Parathyroid adenoma (tissue), 2 donors: ENCODE measurements at regions not wholly inside any gene's neighbourhood (a gene's known extent, or its start where the extent isn't known, plus 50 kb on each side); places are given as distances from the start of the nearest gene placed in this dataset.

ENCODE experiments used
- H2AFZ ChIP-seq: fragments of 300-600 bp; sonication (generic); one replicate; pipeline ENCODE4 v1.7.0; 2017; ENCODE audit warnings: antibody characterized with exemption, mild to moderate bottlenecking
- H3K27ac ChIP-seq: fragments of 300-600 bp; sonication (generic); one replicate; pipeline ENCODE4 v1.7.0; 2017
- H3K27me3 ChIP-seq: fragments of 300-600 bp; sonication (generic); one replicate; pipeline ENCODE4 v1.7.0; 2017; ENCODE audit warnings: low read length; ENCODE audit not compliant: control insufficient read depth, insufficient read depth
- H3K36me3 ChIP-seq: fragments of 300-600 bp; sonication (generic); one replicate; pipeline ENCODE4 v1.7.0; 2017; ENCODE audit warnings: low read length; ENCODE audit not compliant: control insufficient read depth, insufficient read depth
- H3K4me1 ChIP-seq: fragments of 300-600 bp; sonication (generic); one replicate; pipeline ENCODE4 v1.7.0; 2017; ENCODE audit warnings: control low read depth
- H3K4me2 ChIP-seq: fragments of 300-600 bp; sonication (generic); one replicate; pipeline ENCODE4 v1.7.0; 2017; ENCODE audit warnings: low read length
- H3K4me3 ChIP-seq: fragments of 300-600 bp; sonication (generic); one replicate; pipeline ENCODE4 v1.7.0; 2017; ENCODE audit warnings: low read depth, low read length
- H3K79me2 ChIP-seq: fragments of 300-600 bp; sonication (generic); one replicate; pipeline ENCODE4 v1.7.0; 2017; ENCODE audit warnings: control low read depth
- H3K9ac ChIP-seq: fragments of 300-600 bp; sonication (generic); one replicate; pipeline ENCODE4 v1.7.0; 2017; ENCODE audit warnings: mild to moderate bottlenecking
- H3K9me3 ChIP-seq: fragments of 300-600 bp; sonication (generic); one replicate; pipeline ENCODE4 v1.7.0; 2017; ENCODE audit warnings: low read length; ENCODE audit not compliant: control insufficient read depth
- TF ChIP-seq, protein P1 (sequence below): fragments of 300-600 bp; sonication (generic); IDR thresholded peaks from one replicate; pipeline ENCODE4 v1.7.0; 2017; ENCODE audit warnings: antibody characterized with exemption, mild to moderate bottlenecking
- donor health status: primary hyperparathyroidism.

- Histone ChIP-seq H3K4me3 (no peak overlapping the region), H2AFZ (no peak overlapping the region), H3K4me1 (no peaks in the 10 kb centered on the region), H3K27ac (no peak overlapping the region), H3K4me2 (no peak overlapping the region), H3K79me2 (no peaks in the 10 kb centered on the region), H3K27me3 (no peaks in the 10 kb centered on the region), H3K9me3 (no peaks in the 10 kb centered on the region), H3K36me3 (no peaks in the 10 kb centered on the region), H3K9ac (no peak overlapping the region)
- TF ChIP-seq, protein P1, sequence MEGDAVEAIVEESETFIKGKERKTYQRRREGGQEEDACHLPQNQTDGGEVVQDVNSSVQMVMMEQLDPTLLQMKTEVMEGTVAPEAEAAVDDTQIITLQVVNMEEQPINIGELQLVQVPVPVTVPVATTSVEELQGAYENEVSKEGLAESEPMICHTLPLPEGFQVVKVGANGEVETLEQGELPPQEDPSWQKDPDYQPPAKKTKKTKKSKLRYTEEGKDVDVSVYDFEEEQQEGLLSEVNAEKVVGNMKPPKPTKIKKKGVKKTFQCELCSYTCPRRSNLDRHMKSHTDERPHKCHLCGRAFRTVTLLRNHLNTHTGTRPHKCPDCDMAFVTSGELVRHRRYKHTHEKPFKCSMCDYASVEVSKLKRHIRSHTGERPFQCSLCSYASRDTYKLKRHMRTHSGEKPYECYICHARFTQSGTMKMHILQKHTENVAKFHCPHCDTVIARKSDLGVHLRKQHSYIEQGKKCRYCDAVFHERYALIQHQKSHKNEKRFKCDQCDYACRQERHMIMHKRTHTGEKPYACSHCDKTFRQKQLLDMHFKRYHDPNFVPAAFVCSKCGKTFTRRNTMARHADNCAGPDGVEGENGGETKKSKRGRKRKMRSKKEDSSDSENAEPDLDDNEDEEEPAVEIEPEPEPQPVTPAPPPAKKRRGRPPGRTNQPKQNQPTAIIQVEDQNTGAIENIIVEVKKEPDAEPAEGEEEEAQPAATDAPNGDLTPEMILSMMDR: no peak
Measured at GRCh38 chr12:58978717-58979116, 58.4 kb upstream of the LRIG3 start.

DNA sequence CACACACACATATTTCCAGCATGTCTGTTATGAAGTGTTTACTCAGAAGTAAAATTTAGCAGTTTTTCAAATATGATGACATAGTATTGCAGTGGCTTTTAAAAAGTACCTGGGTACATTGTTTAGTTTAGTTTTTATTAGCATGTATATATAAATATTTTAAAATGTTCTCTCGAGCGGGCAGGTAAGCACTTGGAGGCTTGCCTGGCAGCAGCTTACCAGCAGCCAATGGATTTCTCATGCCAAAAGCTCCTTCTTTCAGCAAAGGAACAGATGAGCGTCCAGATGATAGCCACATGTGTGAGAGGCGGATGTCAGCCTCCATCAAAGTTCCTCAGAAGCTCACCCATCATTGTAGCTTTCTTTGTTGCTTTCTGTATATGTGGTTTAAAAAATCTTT is 57.2 kb upstream of the LRIG3 start:
- no peaks in the 10 kb centered on the region for H3K9me3 ChIP-seq
- H3K4me3 ChIP-seq: no peak overlapping the region
- TF ChIP-seq, protein P1: no peak
- no peak overlapping the region for H3K4me2 ChIP-seq
- no peaks in the 10 kb centered on the region for H3K27me3 ChIP-seq
- no peak overlapping the region for H3K9ac ChIP-seq
- H3K4me1 ChIP-seq: no peaks in the 10 kb centered on the region
- H3K27ac ChIP-seq: no peak overlapping the region
- no peaks in the 10 kb centered on the region for H3K36me3 ChIP-seq
- no peak overlapping the region for H2AFZ ChIP-seq
- no peaks in the 10 kb centered on the region for H3K79me2 ChIP-seq

GRCh38 chr12:58976146-58976545 is 55.8 kb upstream of the LRIG3 start:
- TF ChIP-seq, protein P1: no peak
- H3K4me1 ChIP-seq: no peaks in the 10 kb centered on the region
- no peak overlapping the region for H3K4me3 ChIP-seq
- no peaks in the 10 kb centered on the region for H3K27me3 ChIP-seq
- H3K36me3 ChIP-seq: no peaks in the 10 kb centered on the region
- H3K9ac ChIP-seq: no peak overlapping the region
- peak overlapping the region; percentile 29 for H2AFZ ChIP-seq
- no peaks in the 10 kb centered on the region for H3K79me2 ChIP-seq
- no peak overlapping the region for H3K4me2 ChIP-seq
- no peaks in the 10 kb centered on the region for H3K9me3 ChIP-seq
- H3K27ac ChIP-seq: no peak overlapping the region
